Body of pancreas (tissue), 4 donors: ENCODE measurements at regions not wholly inside any gene's neighbourhood (a gene's known extent, or its start where the extent isn't known, plus 50 kb on each side); places are given as distances from the start of the nearest gene placed in this dataset.

Source experiments
- ATAC-seq: fragments of 150-250 bp; one replicate; pipeline ENCODE4 v1.9.1; 2016
- DNase-seq, 4 donors: peaks; one replicate each; pipeline ENCODE4 v3.0.0-alpha.2; 2019
- H3K27ac ChIP-seq, 4 donors: fragments of 200-600 bp; sonication (generic); 1 replicate in 3 of 4; 2 replicates in 1 of 4; pipeline versions ENCODE4 v1.5.1 to v1.6.1; 2016 to 2019; ENCODE audit warnings: mild to moderate bottlenecking in 1 of 4, mixed read lengths in 1 of 4, moderate library complexity in 1 of 4
- H3K27me3 ChIP-seq, 2 donors: fragments of 200-600 bp; sonication (generic); one replicate each; pipeline ENCODE4 v1.6.0; 2016; ENCODE audit warnings: mild to moderate bottlenecking in 1 of 2
- H3K36me3 ChIP-seq, 2 donors: fragments of 200-600 bp; sonication (generic); replicated peaks in 1 of 2; 2 replicates each; pipeline ENCODE4 v1.5.1; 2016; ENCODE audit warnings: low read depth in 2 of 2; ENCODE audit not compliant: insufficient read depth in 1 of 2
- H3K4me1 ChIP-seq: fragments of 200-600 bp; sonication (generic); one replicate; pipeline ENCODE4 v1.6.0; 2016
- H3K4me3 ChIP-seq, 2 donors: fragments of 200-600 bp; sonication (generic); 1 replicate in 1 of 2; 2 replicates in 1 of 2; pipeline ENCODE4 v1.5.1; 2016 to 2019
- H3K9me3 ChIP-seq, 3 donors: fragments of 200-600 bp; sonication (generic); 1 replicate in 2 of 3; 2 replicates in 1 of 3; pipeline ENCODE4 v1.5.1; 2016
- CTCF ChIP-seq, 7 experiments: fragments of 450-650 bp in 4 of 7; fragments of 200-600 bp in 3 of 7; sonication (generic) in 3 of 7; IDR thresholded peaks; one replicate each; pipeline ENCODE4 v1.5.1; 2016 to 2019; ENCODE audit warnings: antibody characterized with exemption in 7 of 7
- POLR2A ChIP-seq, 3 donors: fragments of 450-650 bp; IDR thresholded peaks; one replicate each; pipeline ENCODE4 v1.6.1; 2016; ENCODE audit warnings: antibody characterized with exemption in 3 of 3, mild to moderate bottlenecking in 2 of 3
- WGBS, 2 donors: methylation state at CpG; one replicate each; pipeline ENCODE4 v1.1.5; 2017; 5-methylcytosine and 5-hydroxymethylcytosine counted together
- intact Hi-C: fragments of 100-400 bp; cut with DNase I; formaldehyde crosslinking; loops from one replicate; pipeline ENCODE4 v1.15.1; 2023

DNA sequence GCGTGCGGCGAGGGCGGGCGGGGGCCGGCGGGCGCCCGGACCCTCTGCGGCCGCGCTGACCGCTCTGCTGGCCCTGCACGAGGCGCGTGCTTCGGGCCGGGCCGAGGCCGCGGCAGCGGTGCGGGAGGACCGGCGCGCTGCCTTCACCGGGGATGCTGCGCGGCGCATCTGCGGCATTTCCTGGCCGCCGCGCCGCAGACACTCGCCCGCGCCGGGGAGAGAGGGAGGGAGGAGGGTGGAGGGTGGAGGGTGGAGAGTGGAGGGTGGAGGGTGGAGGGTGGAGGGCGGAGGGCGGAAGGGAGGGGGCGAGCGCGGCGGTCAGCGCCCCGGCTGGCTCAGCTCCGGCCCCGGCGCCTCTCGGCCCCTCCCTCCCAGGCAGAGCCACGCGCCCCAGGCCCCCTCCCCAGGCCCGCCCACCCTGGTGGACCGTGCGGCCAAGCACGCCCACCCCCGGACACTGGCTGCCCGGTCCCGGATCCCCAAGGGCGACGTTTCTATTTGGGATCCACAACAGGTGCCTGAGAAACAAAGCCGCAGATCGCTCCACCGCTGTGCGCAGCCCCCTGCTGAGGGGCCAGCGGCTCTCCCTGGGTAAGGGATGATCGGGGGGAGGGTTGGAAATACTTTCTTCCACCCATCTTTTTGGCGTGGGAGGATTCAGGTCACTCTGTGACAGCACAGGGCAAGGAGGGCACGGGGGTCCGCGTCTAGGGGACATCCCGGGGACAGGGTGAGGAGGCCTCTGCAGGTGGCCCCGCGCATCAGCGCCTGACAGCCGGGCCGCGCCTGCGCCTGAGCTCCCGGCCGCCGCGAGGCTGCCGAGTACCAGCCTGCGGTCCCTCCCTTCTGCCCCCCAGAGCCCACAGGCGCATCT, 111.2 kb upstream of the BEND6 start:
- H3K27me3 ChIP-seq: peaks cover 0 to 4% of the 10 kb centered on the region in 2 donors
- H3K4me3 ChIP-seq: peak overlapping the region in 1 of 2 donors; percentile 23
- no peaks in the 10 kb centered on the region for H3K9me3 ChIP-seq
- no peaks in the 10 kb centered on the region for H3K36me3 ChIP-seq
- peaks cover 7% of the 10 kb centered on the region for H3K4me1 ChIP-seq
- intact Hi-C loops: no loop called here
- TF ChIP-seq POLR2A (IDR thresholded peaks at IDR 0.05) (peak; percentile 12 to 57 (median 54)), CTCF (IDR thresholded peaks at IDR 0.05) (peak in 4 of 7 experiments; percentile 35 to 41 (median 38))
- ATAC-seq (peak; percentile 74), DNase-seq (peak; percentile 52 to 68 (median 63))
- H3K27ac ChIP-seq: peak overlapping the region; percentile 47 to 83 (median 74)
- 1 to 2% methylated on average over 20 to 53 of the region's 87 CpGs for WGBS, 2 donors

GRCh38 chr6:56842686-56843475, 112.0 kb upstream of the BEND6 start:
- Histone ChIP-seq H3K27ac (peak overlapping the region; percentile 47 to 83 (median 70)), H3K9me3 (no peaks in the 10 kb centered on the region), H3K4me1 (peaks cover 7% of the 10 kb centered on the region), H3K27me3 (peaks cover 0 to 4% of the 10 kb centered on the region in 2 donors), H3K36me3 (no peaks in the 10 kb centered on the region), H3K4me3 (peak overlapping the region in 1 of 2 donors; percentile 23)
- DNase-seq (peak in 3 of 4 donors; percentile 18 to 19 (median 19)), ATAC-seq (peak; percentile 39)
- TF ChIP-seq POLR2A (IDR thresholded peaks at IDR 0.05): peak in 2 of 3 donors; percentile 20 to 31
- no peak for TF ChIP-seq CTCF (IDR thresholded peaks at IDR 0.05)
- intact Hi-C loops: no loop called here
- WGBS, 2 donors: 5 to 8% methylated on average over 28 to 45 of the region's 47 CpGs

- H3K4me1 ChIP-seq: peaks cover 7% of the 10 kb centered on the region
- H3K36me3 ChIP-seq: no peaks in the 10 kb centered on the region
- ATAC-seq (no peak), DNase-seq (no peak)
- WGBS, 2 donors: 48% methylated on average over 1 of the region's 1 CpG
- no peak overlapping the region for H3K4me3 ChIP-seq
- peaks cover 0 to 4% of the 10 kb centered on the region in 2 donors for H3K27me3 ChIP-seq
- peak overlapping the region in 1 of 4 donors; percentile 9 for H3K27ac ChIP-seq
- intact Hi-C loops: no loop called here
- H3K9me3 ChIP-seq: no peaks in the 10 kb centered on the region
- no peak for TF ChIP-seq CTCF (IDR thresholded peaks at IDR 0.05)
- TF ChIP-seq POLR2A (IDR thresholded peaks at IDR 0.05): no peak
Measured at GRCh38 chr6:56841751-56842150, 113.2 kb upstream of the BEND6 start.

GRCh38 chr6:56841381-56841749, 113.5 kb upstream of the BEND6 start:
- H3K36me3 ChIP-seq: no peaks in the 10 kb centered on the region
- ATAC-seq (no peak), DNase-seq (no peak)
- no peak for TF ChIP-seq CTCF (IDR thresholded peaks at IDR 0.05)
- no peak for TF ChIP-seq POLR2A (IDR thresholded peaks at IDR 0.05)
- H3K27me3 ChIP-seq: peaks cover 0 to 4% of the 10 kb centered on the region in 2 donors
- H3K27ac ChIP-seq: peak overlapping the region in 3 of 4 donors; percentile 9 to 55 (median 20)
- no peak overlapping the region for H3K4me3 ChIP-seq
- intact Hi-C loops: no loop called here
- H3K4me1 ChIP-seq: peaks cover 7% of the 10 kb centered on the region
- no peaks in the 10 kb centered on the region for H3K9me3 ChIP-seq
- WGBS, 2 donors: 22 to 27% methylated on average over 3 of the region's 3 CpGs
